K562 (cell line): ENCODE measurements at regions not wholly inside any gene's neighbourhood (a gene's known extent, or its start where the extent isn't known, plus 50 kb on each side); places are given as distances from the start of the nearest gene placed in this dataset.

Source experiments
- ATAC-seq: fragments of 200-7000 bp; cut with Tn5 transposase; 3 replicates; pipeline ENCODE4 v1.9.1; 2020; ENCODE audit warnings: moderate library complexity
- BruUV-seq: library from RNA; stranded (reverse); fragments of 400-500 nt; replicated peaks from 2 replicates; lab custom pipeline; 2021; lab: Mats Ljungman, UMichigan
- CTCF ChIA-PET: fragments of 300-600 bp; formaldehyde crosslinking; extraction: SDS; loops from one replicate; lab custom pipeline; 2021; ENCODE audit warnings: low intra/inter-chr PET ratio; lab: Yijun Ruan, JAX
- POLR2A ChIA-PET: fragments of 300-600, 350-650 bp; sonication (Branson Sonifier 250); formaldehyde crosslinking; extraction: SDS; loops from one replicate; lab custom pipeline; 2021; ENCODE audit warnings: antibody characterized with exemption, inconsistent platforms; lab: Yijun Ruan, JAX
- DNase-seq, 4 experiments: peaks; one replicate each; pipeline versions ENCODE4 v3.0.0 to v3.0.0-alpha.2; 2011 to 2018; ENCODE audit warnings: low spot score in 3 of 4, mixed read lengths in 3 of 4; ENCODE audit errors: extremely low read depth in 1 of 4
- FAIRE-seq: peaks from 2 replicates; lab custom pipeline; 2011; peaks lifted over from hg19 to GRCh38; lab: Jason Lieb, UNC
- H2AFZ ChIP-seq: 2 replicates; pipeline ENCODE4 v1.6.0; 2011; ENCODE audit warnings: low read depth, low read length, control low read depth, inconsistent platforms
- H3K27ac ChIP-seq: fragments of 200-600 bp; 3 replicates; pipeline ENCODE4 v1.8.0; 2011; ENCODE audit warnings: low read depth, mild to moderate bottlenecking, control low read depth, inconsistent platforms, low read length, moderate library complexity, mixed read lengths; ENCODE audit errors: extremely low read depth
- H3K27me3 ChIP-seq, 2 experiments: fragments of 300-600 bp in 1 of 2; 2 replicates in 1 of 2; 3 replicates in 1 of 2; pipeline versions ENCODE4 v1.6.0 to v1.8.0; 2011; ENCODE audit warnings: inconsistent platforms in 2 of 2, low read length in 2 of 2, mild to moderate bottlenecking in 1 of 2, mixed read lengths in 1 of 2, moderate library complexity in 1 of 2; ENCODE audit not compliant: control insufficient read depth in 2 of 2, insufficient read depth in 2 of 2
- H3K36me3 ChIP-seq: fragments of 300-600 bp; 3 replicates; pipeline ENCODE4 v1.8.0; 2011; ENCODE audit warnings: mild to moderate bottlenecking, low read length, inconsistent platforms; ENCODE audit not compliant: control insufficient read depth, insufficient read depth
- H3K4me1 ChIP-seq, 2 experiments: fragments of 200-600 bp in 1 of 2; replicated peaks in 1 of 2; 2 replicates in 1 of 2; 3 replicates in 1 of 2; pipeline versions ENCODE4 v1.5.1 to v1.8.0; 2011; ENCODE audit warnings: inconsistent platforms in 2 of 2, low read length in 2 of 2, mild to moderate bottlenecking in 1 of 2, mixed read lengths in 1 of 2, moderate library complexity in 1 of 2; ENCODE audit not compliant: control insufficient read depth in 2 of 2, insufficient read depth in 2 of 2
- H3K4me2 ChIP-seq: 2 replicates; pipeline ENCODE4 v1.6.1; 2011; ENCODE audit warnings: low read length, control low read depth, inconsistent platforms, mixed read lengths; ENCODE audit not compliant: insufficient read depth
- H3K4me3 ChIP-seq: fragments of 200-600 bp; sonication (generic), shearing (Covaris generic); 2 replicates; pipeline ENCODE4 v1.5.1; 2016; ENCODE audit warnings: control low read depth, inconsistent platforms
- H3K79me2 ChIP-seq: fragments of 200-600 bp; 3 replicates; pipeline ENCODE4 v1.8.0; 2011; ENCODE audit warnings: low read length, inconsistent platforms; ENCODE audit not compliant: control insufficient read depth, insufficient read depth
- H3K9ac ChIP-seq, 2 experiments: 2 replicates each; pipeline versions ENCODE4 v1.6.0 to v1.6.1; 2011; ENCODE audit warnings: low read depth in 2 of 2, low read length in 2 of 2, control low read depth in 1 of 2, inconsistent platforms in 1 of 2, mild to moderate bottlenecking in 1 of 2, mixed read lengths in 1 of 2; ENCODE audit not compliant: insufficient read depth in 1 of 2
- H3K9me1 ChIP-seq: one replicate; pipeline ENCODE4 v1.6.0; 2011; ENCODE audit warnings: inconsistent platforms, mild to moderate bottlenecking, low read length, moderate library complexity; ENCODE audit not compliant: control insufficient read depth, insufficient read depth
- H3K9me3 ChIP-seq: replicated peaks from 2 replicates; pipeline ENCODE4 v1.5.1; 2011; ENCODE audit warnings: low read depth, low read length, inconsistent platforms; ENCODE audit not compliant: control insufficient read depth, insufficient read depth
- H4K20me1 ChIP-seq: replicated peaks from 2 replicates; pipeline ENCODE4 v1.6.1; 2011; ENCODE audit warnings: low read length, inconsistent platforms, mixed read lengths; ENCODE audit not compliant: control insufficient read depth, insufficient read depth
- HMG20A ChIP-seq: fragments of 450-650 bp; formaldehyde crosslinking; conservative IDR thresholded peaks from 2 replicates; pipeline ENCODE4 v1.4.0; 2020; ENCODE audit warnings: mild to moderate bottlenecking, mixed read lengths
- KDM5B ChIP-seq: fragments of 200-600 bp; sonication (generic); IDR thresholded peaks from 2 replicates; pipeline ENCODE4 v1.6.1; 2012; ENCODE audit warnings: low read depth, mild to moderate bottlenecking, moderate library complexity, low read length, control low read depth, inconsistent platforms; ENCODE audit not compliant: insufficient replicate concordance
- TGIF2 ChIP-seq: sonication (generic); formaldehyde crosslinking; IDR thresholded peaks from 2 replicates; pipeline ENCODE4 v1.8.1; 2022; ENCODE audit warnings: mild to moderate bottlenecking, missing genetic modification reagents, moderate library complexity
- THRB ChIP-seq: fragments of 450-650 bp; formaldehyde crosslinking; conservative IDR thresholded peaks from 2 replicates; pipeline ENCODE4 v1.4.0; 2022; ENCODE audit warnings: mild to moderate bottlenecking, missing genetic modification characterization
- ZNF121 ChIP-seq: sonication (generic); formaldehyde crosslinking; conservative IDR thresholded peaks from 2 replicates; pipeline ENCODE4 v1.8.0; 2022; ENCODE audit warnings: missing genetic modification reagents
- ZNF184 ChIP-seq: sonication (generic); formaldehyde crosslinking; IDR thresholded peaks from 2 replicates; pipeline ENCODE4 v1.5.0; 2020; ENCODE audit warnings: missing genetic modification reagents
- ZNF518B ChIP-seq: fragments of 250-450 bp; sonication (Bioruptor Pico); IDR thresholded peaks from 2 replicates; pipeline ENCODE4 v1.5.0; 2021; ENCODE audit warnings: mild to moderate bottlenecking, moderate library complexity
- WGBS: fragments of 100-300 bp; shearing (Covaris generic); methylation state at CpG from one replicate; pipeline ENCODE4 v1.1.6; 2016; ENCODE audit warnings: low coverage, mixed read lengths; ENCODE audit not compliant: insufficient coverage; ENCODE audit errors: missing lambda C conversion rate; 5-methylcytosine and 5-hydroxymethylcytosine counted together
- in situ Hi-C: fragments of 300-500 bp; cut with MboI; formaldehyde crosslinking; loops from 4 replicates; pipeline ENCODE4 v1.15.0; 2018; ENCODE audit warnings: inconsistent platforms, mixed read lengths
- intact Hi-C: fragments of 100-400 bp; cut with micrococcal nuclease; formaldehyde crosslinking; loops from 2 replicates; pipeline ENCODE4 v1.14.2; 2022

- FAIRE-seq (no peak), DNase-seq (no peak), ATAC-seq (no peak)
- Histone ChIP-seq H3K27ac (no peak overlapping the region), H2AFZ (no peak overlapping the region), H3K9ac (no peak overlapping the region), H3K4me3 (no peak overlapping the region), H3K9me3 (no peaks in the 10 kb centered on the region), H3K79me2 (no peaks in the 10 kb centered on the region), H4K20me1 (no peaks in the 10 kb centered on the region), H3K36me3 (no peaks in the 10 kb centered on the region), H3K9me1 (no peaks in the 10 kb centered on the region), H3K4me2 (no peak overlapping the region), H3K27me3 (no peaks in the 10 kb centered on the region), H3K4me1 (no peaks in the 10 kb centered on the region)
- in situ Hi-C loops (no loop called here), intact Hi-C loops (no loop called here)
- POLR2A ChIA-PET = no interaction called here
- no TSS peak for BruUV-seq
- TF ChIP-seq ZNF518B (CRISPR knock-in tag) (no peak), HMG20A (CRISPR knock-in tag) (no peak), TGIF2 (CRISPR knock-in tag) (no peak), ZNF184 (CRISPR knock-in tag) (no peak), ZNF121 (CRISPR knock-in tag) (no peak), KDM5B (no peak), THRB (CRISPR knock-in tag) (no peak)
- CTCF ChIA-PET = no interaction called here
- WGBS = 0% methylated on average over 1 of the region's 1 CpG
These were observed 639.9 kb upstream of the FBXO33 start for GRCh38 chr14:40072175-40072574.
